ENCODE measurements at regions not wholly inside any gene's neighbourhood (a gene's known extent, or its start where the extent isn't known, plus 50 kb on each side); places are given as distances from the start of the nearest gene placed in this dataset.

DNA sequence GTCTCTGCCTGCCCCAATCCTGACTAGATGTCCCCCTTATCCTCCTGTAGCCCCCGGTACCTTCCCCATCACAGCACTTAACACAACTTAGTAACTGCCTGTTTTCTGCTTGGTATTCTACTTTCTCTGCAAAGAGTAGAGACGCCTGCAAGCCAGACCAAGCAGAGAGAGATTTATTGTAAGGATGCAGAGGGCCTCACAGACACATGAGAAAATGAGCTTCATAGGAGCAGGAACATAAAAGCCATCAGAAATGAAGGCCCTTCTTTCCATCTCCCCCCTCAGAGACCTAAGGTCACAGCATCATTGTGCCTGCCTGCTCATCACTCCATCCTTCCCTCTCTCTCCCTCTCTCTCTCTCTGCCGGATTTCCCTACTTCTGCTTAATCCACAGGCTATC lies 305.7 kb upstream of the NOCT start:
- Histone ChIP-seq H3K4me3 (ENCODE audit: low read depth, low read length) (no peak overlapping the region), H3K27ac (ENCODE audit: low read depth, low read length) (no peak overlapping the region), H3K27me3 (ENCODE audit: control insufficient read depth, insufficient read depth, low read length) (no peaks in the 10 kb centered on the region), H3K9me3 (ENCODE audit: control insufficient read depth, insufficient read depth, low read length) (no peaks in the 10 kb centered on the region)
- no peak for DNase-seq (ENCODE audit: low read depth, low spot score)
- POLR2A ChIA-PET = no interaction called here
- TF ChIP-seq, protein P1, sequence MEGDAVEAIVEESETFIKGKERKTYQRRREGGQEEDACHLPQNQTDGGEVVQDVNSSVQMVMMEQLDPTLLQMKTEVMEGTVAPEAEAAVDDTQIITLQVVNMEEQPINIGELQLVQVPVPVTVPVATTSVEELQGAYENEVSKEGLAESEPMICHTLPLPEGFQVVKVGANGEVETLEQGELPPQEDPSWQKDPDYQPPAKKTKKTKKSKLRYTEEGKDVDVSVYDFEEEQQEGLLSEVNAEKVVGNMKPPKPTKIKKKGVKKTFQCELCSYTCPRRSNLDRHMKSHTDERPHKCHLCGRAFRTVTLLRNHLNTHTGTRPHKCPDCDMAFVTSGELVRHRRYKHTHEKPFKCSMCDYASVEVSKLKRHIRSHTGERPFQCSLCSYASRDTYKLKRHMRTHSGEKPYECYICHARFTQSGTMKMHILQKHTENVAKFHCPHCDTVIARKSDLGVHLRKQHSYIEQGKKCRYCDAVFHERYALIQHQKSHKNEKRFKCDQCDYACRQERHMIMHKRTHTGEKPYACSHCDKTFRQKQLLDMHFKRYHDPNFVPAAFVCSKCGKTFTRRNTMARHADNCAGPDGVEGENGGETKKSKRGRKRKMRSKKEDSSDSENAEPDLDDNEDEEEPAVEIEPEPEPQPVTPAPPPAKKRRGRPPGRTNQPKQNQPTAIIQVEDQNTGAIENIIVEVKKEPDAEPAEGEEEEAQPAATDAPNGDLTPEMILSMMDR (IDR thresholded peaks at IDR 0.05; ENCODE audit: low read depth, low read length) = no peak
- CTCF ChIA-PET = interaction anchor here (1.7 kb wide), 1 partner anchor 161 kb away, joined by 5 read pairs; no protein-coding TSS in a partner anchor

DNA sequence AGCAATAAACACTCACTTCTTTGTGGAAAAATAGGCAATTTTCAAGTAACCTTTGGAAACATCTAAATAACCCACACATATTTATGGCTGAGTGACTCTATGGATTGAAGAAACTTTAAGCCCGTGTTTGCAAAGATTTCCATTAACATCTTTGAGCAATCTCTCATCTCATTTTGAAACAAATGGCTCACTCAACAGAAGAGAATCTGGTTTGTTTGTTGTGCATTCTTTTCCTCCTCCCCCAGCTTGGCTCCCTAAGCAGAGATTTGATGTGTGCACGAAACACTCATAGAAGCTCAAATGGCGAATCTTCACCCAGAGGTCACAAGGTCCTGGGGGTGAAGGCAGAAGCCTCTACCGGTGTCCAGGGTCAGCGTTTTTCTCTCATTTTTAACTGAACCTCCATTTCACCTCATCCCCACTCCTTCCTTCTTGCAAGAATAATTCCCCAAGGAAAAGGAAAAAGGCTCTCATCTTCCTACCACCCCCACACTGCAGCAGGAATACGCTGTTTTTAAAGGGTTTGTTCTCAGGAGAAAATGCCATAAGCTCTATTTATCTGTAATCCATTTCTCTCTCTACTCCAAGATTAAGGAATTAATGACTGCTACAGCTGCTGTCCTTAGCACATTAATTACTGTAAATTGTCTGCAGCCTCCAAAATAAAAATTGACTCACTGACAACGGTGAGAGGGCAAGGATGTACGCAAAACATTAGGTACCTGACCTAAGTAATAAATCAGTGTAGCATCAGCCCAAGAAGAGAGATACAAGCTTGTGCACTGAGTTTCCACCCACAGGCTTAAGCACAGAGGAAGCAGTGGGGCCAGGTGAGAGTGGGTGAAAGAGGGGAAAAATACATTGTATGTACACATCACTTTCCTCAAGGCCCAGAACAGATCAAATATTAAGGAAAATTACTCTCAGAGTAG lies 307.6 kb upstream of the NOCT start:
- CTCF ChIA-PET = interaction anchor here (1.3 kb wide), 1 partner anchor 27 kb away, joined by 6 read pairs; no protein-coding TSS in a partner anchor
- POLR2A ChIA-PET = interaction anchor here (0.8 to 1.0 kb wide), 2 partner anchors 10 to 15 kb away, joined by 3 to 6 read pairs; no protein-coding TSS in a partner anchor
- H3K27ac ChIP-seq (ENCODE audit: low read depth, low read length) = no peak overlapping the region

DNA sequence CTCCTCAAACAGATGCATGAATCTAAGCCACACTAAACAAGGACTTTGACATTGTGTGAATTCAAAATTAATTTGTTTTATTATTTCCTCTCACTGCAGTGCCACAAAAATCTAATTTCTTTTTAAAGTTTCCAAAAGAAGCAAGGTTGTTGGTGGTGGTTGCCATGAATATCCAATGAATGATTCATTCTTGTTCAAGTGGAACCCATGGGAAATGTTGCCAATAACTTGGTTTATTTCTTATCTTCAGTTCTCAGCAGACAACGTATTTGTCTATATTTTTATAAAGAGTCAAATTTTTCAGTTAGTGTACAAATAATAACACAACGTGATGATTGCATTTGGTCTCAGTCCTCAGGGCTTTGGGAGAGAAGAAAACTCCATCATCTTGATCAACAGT lies 309.4 kb upstream of the NOCT start:
- ChIA-PET POLR2A (no interaction called here), CTCF (no interaction called here)
- Histone ChIP-seq H3K9me3 (ENCODE audit: control insufficient read depth, insufficient read depth, low read length) (no peaks in the 10 kb centered on the region), H3K27me3 (ENCODE audit: control insufficient read depth, insufficient read depth, low read length) (no peaks in the 10 kb centered on the region), H3K27ac (ENCODE audit: low read depth, low read length) (no peak overlapping the region), H3K4me3 (ENCODE audit: low read depth, low read length) (no peak overlapping the region)
- no peak for DNase-seq (ENCODE audit: low read depth, low spot score)
- TF ChIP-seq, protein P1 (IDR thresholded peaks at IDR 0.05; ENCODE audit: low read depth, low read length) = no peak

More for the DNA sequence above, 307.6 kb upstream of the NOCT start:
- no peaks in the 10 kb centered on the region for H3K27me3 ChIP-seq (ENCODE audit: control insufficient read depth, insufficient read depth, low read length)
- TF ChIP-seq, protein P1 (IDR thresholded peaks at IDR 0.05; ENCODE audit: low read depth, low read length) = no peak
- no peak for DNase-seq (ENCODE audit: low read depth, low spot score)
- H3K9me3 ChIP-seq (ENCODE audit: control insufficient read depth, insufficient read depth, low read length) = no peaks in the 10 kb centered on the region
- H3K4me3 ChIP-seq (ENCODE audit: low read depth, low read length) = no peak overlapping the region

DNA sequence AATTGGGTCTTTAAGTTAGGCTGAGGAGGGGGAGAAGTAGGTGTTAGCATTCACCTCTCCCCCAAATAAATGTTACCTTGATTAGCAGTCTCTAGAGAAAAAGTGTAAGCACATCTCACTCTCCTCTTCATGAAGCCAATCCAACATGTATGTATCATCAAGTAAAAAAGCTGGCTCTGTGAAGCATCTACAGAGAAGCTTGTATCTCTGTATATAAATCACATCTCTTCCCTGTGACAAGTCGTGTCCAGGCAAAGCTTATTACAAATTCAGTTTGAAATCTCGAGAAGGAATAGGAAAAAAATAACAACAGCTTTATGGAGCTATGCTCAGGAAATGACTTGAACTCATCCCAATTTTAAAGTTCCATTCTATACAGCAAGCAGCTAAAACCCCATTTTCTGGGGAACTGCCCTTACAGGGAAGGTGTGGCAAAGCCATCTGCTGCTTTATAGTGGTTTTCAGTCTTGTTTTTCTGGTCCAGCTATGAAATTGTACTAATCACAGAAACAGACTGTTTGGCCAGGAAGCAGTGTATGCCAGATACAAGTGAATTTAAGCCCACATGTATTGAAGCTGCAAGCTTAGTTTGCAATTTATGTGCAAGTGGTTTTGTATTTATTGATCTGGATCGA lies 313.3 kb upstream of the NOCT start:
- TF ChIP-seq, protein P1 (IDR thresholded peaks at IDR 0.05; ENCODE audit: low read depth, low read length) = no peak
- DNase-seq (ENCODE audit: low read depth, low spot score) = no peak
- Histone ChIP-seq H3K27ac (ENCODE audit: low read depth, low read length) (no peak overlapping the region), H3K9me3 (ENCODE audit: control insufficient read depth, insufficient read depth, low read length) (no peaks in the 10 kb centered on the region), H3K4me3 (ENCODE audit: low read depth, low read length) (no peak overlapping the region), H3K27me3 (ENCODE audit: control insufficient read depth, insufficient read depth, low read length) (no peaks in the 10 kb centered on the region)
- CTCF ChIA-PET = no interaction called here
- POLR2A ChIA-PET = interaction anchor here (0.7 kb wide), 1 partner anchor 52 kb away, joined by 3 read pairs; no protein-coding TSS in a partner anchor
